ENCODE measurements at regions not wholly inside any gene's neighbourhood (a gene's known extent, or its start where the extent isn't known, plus 50 kb on each side); places are given as distances from the start of the nearest gene placed in this dataset.
A peak's percentile ranks its signal among the peaks of the same experiment; 100 is the strongest.

DNA sequence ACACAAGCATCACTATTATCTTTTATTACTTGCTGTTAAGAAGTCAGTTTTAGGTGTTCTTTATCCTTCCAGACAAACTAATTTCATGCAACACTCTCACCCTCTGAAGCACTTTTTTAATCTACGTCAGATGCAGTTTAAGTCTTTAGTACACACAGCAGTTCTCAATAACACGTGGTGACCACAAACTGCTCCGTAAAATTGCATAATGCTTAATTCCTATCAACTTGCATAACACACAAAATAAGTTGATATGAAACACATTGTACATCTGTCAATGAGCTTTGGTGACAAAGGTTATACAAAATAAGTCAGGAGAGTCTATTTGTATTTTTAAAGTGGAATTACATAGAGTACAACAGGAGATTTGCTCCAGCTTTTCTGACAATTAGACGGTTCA is 140.9 kb upstream of the ETS2 start:
- H3K9me3 ChIP-seq (ENCODE audit: control insufficient read depth in 2 of 2, insufficient read depth in 1 of 2, low read depth in 1 of 2, low read length in 1 of 2) = no peaks in the 10 kb centered on the region
- no peak for DNase-seq
- no peak overlapping the region for H3K4me3 ChIP-seq (ENCODE audit: low read depth in 1 of 3, low read length in 3 of 3)
- H3K4me1 ChIP-seq (ENCODE audit: control insufficient read depth in 3 of 3, insufficient read depth in 2 of 3, low read depth in 1 of 3, low read length in 2 of 3) = peaks cover 3 to 6% (median 5%) of the 10 kb centered on the region in 3 donors
- H3K36me3 ChIP-seq (ENCODE audit: control insufficient read depth in 3 of 3, insufficient read depth in 2 of 3, low read depth in 1 of 3, low read length in 3 of 3) = no peaks in the 10 kb centered on the region
- no peak for FAIRE-seq
- H3K27ac ChIP-seq (ENCODE audit: low read depth in 1 of 3, low read length in 2 of 3) = no peak overlapping the region
- peaks cover 7 to 32% (median 8%) of the 10 kb centered on the region in 3 donors for H3K27me3 ChIP-seq (ENCODE audit: control insufficient read depth in 3 of 3, insufficient read depth in 3 of 3, low read length in 3 of 3)
- 66 to 70% (median 68%) methylated on average over 4 of the region's 4 CpGs for WGBS, 3 donors

DNA sequence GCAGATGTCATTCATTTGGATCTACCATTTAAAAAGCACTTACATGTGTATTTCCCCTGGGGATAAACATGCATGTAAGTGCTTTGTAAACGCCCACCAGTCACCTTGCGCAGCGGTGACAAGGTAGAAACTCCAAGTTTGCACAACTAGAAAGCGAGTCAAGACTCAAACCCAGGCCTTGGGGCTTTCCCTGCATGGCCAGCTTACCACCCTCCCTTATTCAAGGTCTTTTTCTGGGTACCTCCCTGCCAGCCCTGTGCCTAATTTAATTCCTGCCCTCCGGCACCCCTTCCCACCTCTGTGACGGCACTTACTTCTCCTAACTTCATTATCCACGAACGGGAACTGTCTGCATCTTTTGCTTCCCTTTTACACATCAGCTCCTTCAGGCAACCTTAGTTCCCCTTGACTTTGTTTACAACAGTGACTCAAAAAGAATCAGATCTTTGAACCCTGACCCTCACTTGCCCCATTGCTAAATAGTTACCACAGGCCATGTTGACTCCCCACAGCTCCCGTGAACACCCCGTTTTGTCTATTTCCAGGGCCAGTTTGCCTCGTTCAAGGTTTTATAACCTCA is 138.3 kb upstream of the ETS2 start:
- peak in 1 of 2 donors; percentile 38 for DNase-seq
- no peak for FAIRE-seq
- WGBS, 3 donors = 64 to 80% (median 64%) methylated on average over 11 of the region's 11 CpGs

DNA sequence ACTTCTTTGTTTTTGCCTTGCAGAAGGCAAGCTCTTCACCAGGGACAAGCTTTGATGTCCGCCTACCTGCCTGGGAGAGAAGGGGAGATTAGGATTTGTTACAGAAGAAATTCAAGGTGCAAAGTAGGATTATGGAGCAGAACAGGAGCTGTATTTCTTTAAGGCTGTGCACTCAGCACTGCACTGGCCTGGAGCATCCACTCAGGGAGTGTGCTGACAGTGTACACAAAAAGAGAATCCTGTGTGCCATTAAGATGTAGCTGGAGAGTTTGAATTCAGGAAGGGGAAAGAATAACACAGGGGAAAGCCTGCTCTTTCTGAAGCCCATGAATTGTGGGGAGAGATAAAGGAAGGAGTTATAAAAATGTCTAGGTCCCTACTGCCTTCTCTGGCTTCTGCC is 137.7 kb upstream of the ETS2 start:
- Histone ChIP-seq H3K27me3 (ENCODE audit: control insufficient read depth in 3 of 3, insufficient read depth in 3 of 3, low read length in 3 of 3) (peaks cover 0 to 11% (median 1%) of the 10 kb centered on the region in 3 donors), H3K9me3 (ENCODE audit: control insufficient read depth in 2 of 2, insufficient read depth in 1 of 2, low read depth in 1 of 2, low read length in 1 of 2) (no peaks in the 10 kb centered on the region), H3K27ac (ENCODE audit: low read depth in 1 of 3, low read length in 2 of 3) (no peak overlapping the region), H3K4me3 (ENCODE audit: low read depth in 1 of 3, low read length in 3 of 3) (no peak overlapping the region), H3K4me1 (ENCODE audit: control insufficient read depth in 3 of 3, insufficient read depth in 2 of 3, low read depth in 1 of 3, low read length in 2 of 3) (peaks cover 2 to 6% (median 3%) of the 10 kb centered on the region in 3 donors), H3K36me3 (ENCODE audit: control insufficient read depth in 3 of 3, insufficient read depth in 2 of 3, low read depth in 1 of 3, low read length in 3 of 3) (no peaks in the 10 kb centered on the region)
- WGBS, 3 donors = 50 to 76% (median 58%) methylated on average over 1 of the region's 1 CpG
- FAIRE-seq = no peak
- peak in 1 of 2 donors; percentile 14 for DNase-seq

More for the DNA sequence above, 138.3 kb upstream of the ETS2 start:
- no peaks in the 10 kb centered on the region for H3K9me3 ChIP-seq (ENCODE audit: control insufficient read depth in 2 of 2, insufficient read depth in 1 of 2, low read depth in 1 of 2, low read length in 1 of 2)
- no peak overlapping the region for H3K27ac ChIP-seq (ENCODE audit: low read depth in 1 of 3, low read length in 2 of 3)
- H3K4me3 ChIP-seq (ENCODE audit: low read depth in 1 of 3, low read length in 3 of 3) = no peak overlapping the region
- no peaks in the 10 kb centered on the region for H3K36me3 ChIP-seq (ENCODE audit: control insufficient read depth in 3 of 3, insufficient read depth in 2 of 3, low read depth in 1 of 3, low read length in 3 of 3)
- H3K4me1 ChIP-seq (ENCODE audit: control insufficient read depth in 3 of 3, insufficient read depth in 2 of 3, low read depth in 1 of 3, low read length in 2 of 3) = peaks cover 2 to 6% (median 3%) of the 10 kb centered on the region in 3 donors
- peaks cover 0 to 12% (median 1%) of the 10 kb centered on the region in 3 donors for H3K27me3 ChIP-seq (ENCODE audit: control insufficient read depth in 3 of 3, insufficient read depth in 3 of 3, low read length in 3 of 3)

DNA sequence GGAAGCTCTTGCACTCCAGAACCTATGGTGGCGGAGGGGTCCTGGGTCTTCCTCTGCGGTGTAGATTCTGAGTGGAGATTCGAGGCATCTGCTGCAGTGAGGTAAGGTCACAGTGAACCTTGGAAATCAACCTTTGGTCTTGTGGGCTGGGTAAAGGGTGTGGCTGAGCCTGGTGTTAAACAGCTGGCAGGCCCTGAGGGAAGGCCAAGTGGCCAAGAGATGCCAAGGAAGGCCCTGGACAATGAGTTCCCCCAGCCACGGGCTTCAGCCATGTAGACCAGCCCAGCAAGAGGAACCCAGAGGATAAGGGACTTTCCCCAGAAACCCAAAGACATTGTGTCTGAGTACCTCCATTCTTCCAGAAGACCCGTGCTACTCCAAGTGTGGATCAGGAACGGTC is 137.2 kb upstream of the ETS2 start:
- Histone ChIP-seq H3K4me1 (ENCODE audit: control insufficient read depth in 3 of 3, insufficient read depth in 2 of 3, low read depth in 1 of 3, low read length in 2 of 3) (peaks cover 2 to 6% (median 3%) of the 10 kb centered on the region in 3 donors), H3K36me3 (ENCODE audit: control insufficient read depth in 3 of 3, insufficient read depth in 2 of 3, low read depth in 1 of 3, low read length in 3 of 3) (no peaks in the 10 kb centered on the region), H3K4me3 (ENCODE audit: low read depth in 1 of 3, low read length in 3 of 3) (no peak overlapping the region), H3K9me3 (ENCODE audit: control insufficient read depth in 2 of 2, insufficient read depth in 1 of 2, low read depth in 1 of 2, low read length in 1 of 2) (no peaks in the 10 kb centered on the region), H3K27me3 (ENCODE audit: control insufficient read depth in 3 of 3, insufficient read depth in 3 of 3, low read length in 3 of 3) (peaks cover 0 to 11% (median 1%) of the 10 kb centered on the region in 3 donors), H3K27ac (ENCODE audit: low read depth in 1 of 3, low read length in 2 of 3) (no peak overlapping the region)
- DNase-seq (peak; percentile 37 to 83), FAIRE-seq (no peak)
- 28 to 66% (median 46%) methylated on average over 6 of the region's 6 CpGs for WGBS, 3 donors

DNA sequence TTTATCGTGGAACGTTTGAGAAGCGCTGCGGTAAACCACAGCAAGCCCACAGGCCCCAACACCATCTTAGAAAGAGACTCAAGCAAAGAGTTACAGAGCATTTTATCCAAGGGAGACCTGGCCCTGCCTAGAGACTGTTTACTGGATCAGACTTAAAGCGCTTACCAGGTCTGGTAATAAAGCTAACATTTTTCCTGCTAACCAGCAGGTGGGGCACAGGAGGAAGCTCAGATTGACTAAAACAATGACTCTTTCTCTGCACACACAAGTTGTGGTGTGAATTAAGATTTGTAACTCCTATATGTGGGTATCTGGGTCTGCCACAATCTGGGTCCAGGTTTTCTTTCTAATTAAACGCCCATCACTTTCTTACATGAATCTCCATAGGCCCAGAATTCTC is 136.5 kb upstream of the ETS2 start:
- DNase-seq (peak; percentile 22 to 45), FAIRE-seq (no peak)
- peaks cover 0 to 8% (median 0%) of the 10 kb centered on the region in 3 donors for H3K27me3 ChIP-seq (ENCODE audit: control insufficient read depth in 3 of 3, insufficient read depth in 3 of 3, low read length in 3 of 3)
- H3K4me3 ChIP-seq (ENCODE audit: low read depth in 1 of 3, low read length in 3 of 3) = no peak overlapping the region
- no peaks in the 10 kb centered on the region for H3K9me3 ChIP-seq (ENCODE audit: control insufficient read depth in 2 of 2, insufficient read depth in 1 of 2, low read depth in 1 of 2, low read length in 1 of 2)
- no peaks in the 10 kb centered on the region for H3K36me3 ChIP-seq (ENCODE audit: control insufficient read depth in 3 of 3, insufficient read depth in 2 of 3, low read depth in 1 of 3, low read length in 3 of 3)
- 53 to 75% (median 63%) methylated on average over 6 of the region's 6 CpGs for WGBS, 3 donors
- H3K27ac ChIP-seq (ENCODE audit: low read depth in 1 of 3, low read length in 2 of 3) = no peak overlapping the region
- peaks cover 2 to 6% (median 3%) of the 10 kb centered on the region in 3 donors for H3K4me1 ChIP-seq (ENCODE audit: control insufficient read depth in 3 of 3, insufficient read depth in 2 of 3, low read depth in 1 of 3, low read length in 2 of 3)

DNA sequence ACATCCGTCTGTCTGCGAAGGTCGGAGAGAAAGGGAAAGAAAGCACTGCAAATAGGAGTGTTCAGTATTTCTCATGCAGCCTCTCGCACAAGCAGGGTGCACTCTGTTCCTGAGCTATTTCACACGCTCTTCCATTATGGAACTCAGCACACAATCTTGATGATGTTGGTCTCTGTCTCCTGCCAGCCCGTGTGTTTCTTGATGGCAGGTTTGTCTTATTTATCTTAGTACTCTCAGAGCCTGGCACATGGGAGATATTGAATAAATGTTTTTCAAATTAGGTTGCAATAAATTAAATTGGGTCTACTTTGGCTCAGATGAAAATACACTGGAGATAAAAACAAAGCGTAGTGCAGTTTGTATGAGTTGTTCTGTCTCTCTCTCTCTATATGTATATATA is 134.9 kb upstream of the ETS2 start:
- H3K9me3 ChIP-seq (ENCODE audit: control insufficient read depth in 2 of 2, insufficient read depth in 1 of 2, low read depth in 1 of 2, low read length in 1 of 2) = no peaks in the 10 kb centered on the region
- H3K4me1 ChIP-seq (ENCODE audit: control insufficient read depth in 3 of 3, insufficient read depth in 2 of 3, low read depth in 1 of 3, low read length in 2 of 3) = peaks cover 2 to 6% (median 3%) of the 10 kb centered on the region in 3 donors
- WGBS, 3 donors = 90 to 93% (median 90%) methylated on average over 7 of the region's 7 CpGs
- FAIRE-seq (no peak), DNase-seq (no peak)
- H3K27ac ChIP-seq (ENCODE audit: low read depth in 1 of 3, low read length in 2 of 3) = no peak overlapping the region
- no peak overlapping the region for H3K4me3 ChIP-seq (ENCODE audit: low read depth in 1 of 3, low read length in 3 of 3)
- H3K36me3 ChIP-seq (ENCODE audit: control insufficient read depth in 3 of 3, insufficient read depth in 2 of 3, low read depth in 1 of 3, low read length in 3 of 3) = no peaks in the 10 kb centered on the region
- peaks cover 0 to 4% (median 0%) of the 10 kb centered on the region in 3 donors for H3K27me3 ChIP-seq (ENCODE audit: control insufficient read depth in 3 of 3, insufficient read depth in 3 of 3, low read length in 3 of 3)

DNA sequence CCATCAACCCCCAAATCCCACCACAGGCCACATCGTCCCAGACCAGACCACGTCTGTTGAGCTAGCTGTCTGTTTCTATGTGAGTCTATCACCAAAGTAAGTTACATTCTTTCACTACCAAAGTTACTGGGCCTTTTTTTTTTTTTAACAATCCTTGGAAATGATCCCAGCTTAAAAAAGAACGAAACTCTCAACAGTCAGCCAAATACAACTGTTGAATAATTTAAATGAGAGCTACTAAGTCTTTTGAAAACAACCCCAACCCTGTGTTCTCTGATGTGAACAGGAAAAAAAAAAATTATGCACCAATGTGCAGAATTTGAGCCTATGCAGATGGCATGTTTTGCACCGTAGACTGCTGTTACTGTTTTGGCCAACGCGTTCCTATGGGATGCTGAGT is 134.0 kb upstream of the ETS2 start:
- DNase-seq = no peak
- Histone ChIP-seq H3K36me3 (ENCODE audit: control insufficient read depth in 3 of 3, insufficient read depth in 2 of 3, low read depth in 1 of 3, low read length in 3 of 3) (no peaks in the 10 kb centered on the region), H3K4me1 (ENCODE audit: control insufficient read depth in 3 of 3, insufficient read depth in 2 of 3, low read depth in 1 of 3, low read length in 2 of 3) (peaks cover 2 to 6% (median 3%) of the 10 kb centered on the region in 3 donors), H3K27ac (ENCODE audit: low read depth in 1 of 3, low read length in 2 of 3) (no peak overlapping the region), H3K27me3 (ENCODE audit: control insufficient read depth in 3 of 3, insufficient read depth in 3 of 3, low read length in 3 of 3) (peaks cover 0 to 4% (median 0%) of the 10 kb centered on the region in 3 donors), H3K4me3 (ENCODE audit: low read depth in 1 of 3, low read length in 3 of 3) (no peak overlapping the region), H3K9me3 (ENCODE audit: control insufficient read depth in 2 of 2, insufficient read depth in 1 of 2, low read depth in 1 of 2, low read length in 1 of 2) (no peaks in the 10 kb centered on the region)
- FAIRE-seq = no peak
- 57 to 80% (median 79%) methylated on average over 6 of the region's 6 CpGs for WGBS, 3 donors

DNA sequence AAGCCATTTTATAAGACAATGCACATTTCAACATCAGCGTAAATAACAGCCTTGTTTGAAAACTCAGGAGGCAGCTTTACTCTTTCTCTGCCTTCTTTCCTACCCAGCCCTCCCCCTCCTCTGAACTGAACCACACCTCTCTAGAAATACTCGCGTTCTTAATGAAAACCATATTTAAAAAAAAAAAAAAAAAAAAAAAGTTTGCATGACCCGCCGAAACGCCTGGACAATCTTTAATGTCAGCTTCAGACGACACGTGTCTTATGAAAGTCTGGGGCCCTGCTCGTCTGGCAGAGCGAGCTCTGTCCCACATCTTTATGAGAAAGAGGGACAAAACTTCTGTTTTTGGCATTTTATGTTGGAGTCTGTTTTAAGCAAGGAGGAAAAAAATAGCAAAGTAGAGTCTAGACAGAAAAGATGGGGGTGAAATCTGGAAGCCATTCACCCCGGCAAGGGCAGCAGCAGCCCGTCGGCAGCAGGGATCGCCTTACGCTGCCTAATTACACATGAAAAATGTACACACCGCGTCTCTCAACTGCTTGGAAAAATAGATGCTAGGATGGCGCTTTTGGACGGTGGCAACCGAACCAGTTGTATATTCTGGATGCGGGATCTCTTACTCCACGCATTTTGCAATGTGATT is 130.4 kb upstream of the ETS2 start:
- no peak for DNase-seq
- WGBS, 3 donors = 83 to 88% (median 87%) methylated on average over 22 of the region's 22 CpGs
- H3K27ac ChIP-seq (ENCODE audit: low read depth in 1 of 3, low read length in 2 of 3) = no peak overlapping the region
- H3K4me3 ChIP-seq (ENCODE audit: low read depth in 1 of 3, low read length in 3 of 3) = no peak overlapping the region
- no peaks in the 10 kb centered on the region for H3K9me3 ChIP-seq (ENCODE audit: control insufficient read depth in 2 of 2, insufficient read depth in 1 of 2, low read depth in 1 of 2, low read length in 1 of 2)
- H3K27me3 ChIP-seq (ENCODE audit: control insufficient read depth in 3 of 3, insufficient read depth in 3 of 3, low read length in 3 of 3) = peaks cover 0 to 4% (median 0%) of the 10 kb centered on the region in 3 donors
- no peaks in the 10 kb centered on the region for H3K4me1 ChIP-seq (ENCODE audit: control insufficient read depth in 3 of 3, insufficient read depth in 2 of 3, low read depth in 1 of 3, low read length in 2 of 3)
- no peaks in the 10 kb centered on the region for H3K36me3 ChIP-seq (ENCODE audit: control insufficient read depth in 3 of 3, insufficient read depth in 2 of 3, low read depth in 1 of 3, low read length in 3 of 3)
- no peak for FAIRE-seq

All from small intestine (tissue), 7 donors.